GM10266 (cell line): ENCODE measurements at regions not wholly inside any gene's neighbourhood (a gene's known extent, or its start where the extent isn't known, plus 50 kb on each side); places are given as distances from the start of the nearest gene placed in this dataset.
"Not testable (repeated sequence)": the region's sequence is repeated elsewhere in the genome, so short reads cannot be mapped to it uniquely, and the experiment has no call there.

ENCODE experiments used
- DNase-seq: peaks from one replicate; pipeline ENCODE4 v3.0.0; 2012; ENCODE audit errors: extremely low spot score
- TF ChIP-seq, protein P1 (sequence below): IDR thresholded peaks from 2 replicates; pipeline ENCODE4 v1.5.1; 2012; ENCODE audit warnings: mild to moderate bottlenecking, low read depth; ENCODE audit not compliant: control insufficient read depth, insufficient read depth; ENCODE audit errors: missing control alignments

- TF ChIP-seq, protein P1, sequence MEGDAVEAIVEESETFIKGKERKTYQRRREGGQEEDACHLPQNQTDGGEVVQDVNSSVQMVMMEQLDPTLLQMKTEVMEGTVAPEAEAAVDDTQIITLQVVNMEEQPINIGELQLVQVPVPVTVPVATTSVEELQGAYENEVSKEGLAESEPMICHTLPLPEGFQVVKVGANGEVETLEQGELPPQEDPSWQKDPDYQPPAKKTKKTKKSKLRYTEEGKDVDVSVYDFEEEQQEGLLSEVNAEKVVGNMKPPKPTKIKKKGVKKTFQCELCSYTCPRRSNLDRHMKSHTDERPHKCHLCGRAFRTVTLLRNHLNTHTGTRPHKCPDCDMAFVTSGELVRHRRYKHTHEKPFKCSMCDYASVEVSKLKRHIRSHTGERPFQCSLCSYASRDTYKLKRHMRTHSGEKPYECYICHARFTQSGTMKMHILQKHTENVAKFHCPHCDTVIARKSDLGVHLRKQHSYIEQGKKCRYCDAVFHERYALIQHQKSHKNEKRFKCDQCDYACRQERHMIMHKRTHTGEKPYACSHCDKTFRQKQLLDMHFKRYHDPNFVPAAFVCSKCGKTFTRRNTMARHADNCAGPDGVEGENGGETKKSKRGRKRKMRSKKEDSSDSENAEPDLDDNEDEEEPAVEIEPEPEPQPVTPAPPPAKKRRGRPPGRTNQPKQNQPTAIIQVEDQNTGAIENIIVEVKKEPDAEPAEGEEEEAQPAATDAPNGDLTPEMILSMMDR, result no peak
- DNase-seq, result no peak
These were observed 87.6 kb upstream of the GRIN2B start for GRCh38 chr12:14068961-14069360.

DNA sequence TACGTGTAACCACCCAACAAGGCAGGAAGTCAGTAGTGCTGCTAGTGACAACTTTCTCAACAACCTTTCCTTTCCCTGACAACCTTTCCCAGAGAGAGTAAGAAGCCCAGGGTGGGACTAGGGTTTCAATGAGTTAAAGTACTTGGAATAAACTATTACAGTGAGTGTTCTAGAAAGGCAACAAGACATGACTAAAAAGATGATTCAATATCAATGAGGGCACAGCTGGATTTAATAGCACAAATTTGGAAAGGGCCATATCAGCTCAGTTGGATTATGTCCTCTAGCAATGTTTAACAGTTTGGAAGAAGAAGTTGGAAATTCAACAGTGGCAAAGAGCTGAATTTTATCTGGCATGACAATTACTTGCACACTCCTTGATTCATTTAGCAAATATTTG, 90.4 kb upstream of the GRIN2B start:
- TF ChIP-seq, protein P1, result no peak

GRCh38 chr12:14072987-14073386, 91.6 kb upstream of the GRIN2B start:
- no peak for DNase-seq
- TF ChIP-seq, protein P1, result no peak

More for the DNA sequence above, 90.4 kb upstream of the GRIN2B start:
- no peak for DNase-seq

DNA sequence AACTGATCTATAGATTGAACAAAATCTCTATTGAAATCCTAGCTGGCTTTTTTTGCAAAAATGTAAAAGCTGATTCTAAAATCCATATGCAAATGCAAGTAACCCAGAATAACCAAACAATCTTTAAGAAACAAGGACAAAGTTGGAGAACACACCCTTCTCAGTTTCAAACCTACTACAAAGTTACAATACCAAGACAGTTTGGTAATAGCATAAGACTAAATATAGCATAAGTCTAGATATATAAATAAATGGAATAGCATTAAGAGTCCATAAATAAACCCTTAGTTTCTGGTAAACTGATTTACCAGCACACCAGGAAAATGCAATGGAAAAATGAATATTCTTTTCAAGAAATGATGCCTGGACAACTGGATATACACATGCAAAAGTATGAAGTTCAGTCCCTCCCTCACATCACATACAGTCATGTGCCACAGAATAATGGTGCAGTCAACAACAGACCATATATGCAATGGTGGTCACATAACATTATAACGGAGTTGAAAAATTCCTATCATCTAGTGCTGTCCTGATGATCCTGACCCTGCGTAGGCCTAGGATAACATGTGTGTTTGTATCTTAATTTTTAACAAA, 94.5 kb upstream of the GRIN2B start:
- TF ChIP-seq, protein P1, result no peak
- no peak for DNase-seq

- TF ChIP-seq, protein P1, result no peak
- no peak for DNase-seq
These were observed 95.1 kb upstream of the GRIN2B start for GRCh38 chr12:14076538-14076937.

GRCh38 chr12:14086838-14087237, 105.4 kb upstream of the GRIN2B start:
- DNase-seq, result no peak
- TF ChIP-seq, protein P1, result no peak

DNA sequence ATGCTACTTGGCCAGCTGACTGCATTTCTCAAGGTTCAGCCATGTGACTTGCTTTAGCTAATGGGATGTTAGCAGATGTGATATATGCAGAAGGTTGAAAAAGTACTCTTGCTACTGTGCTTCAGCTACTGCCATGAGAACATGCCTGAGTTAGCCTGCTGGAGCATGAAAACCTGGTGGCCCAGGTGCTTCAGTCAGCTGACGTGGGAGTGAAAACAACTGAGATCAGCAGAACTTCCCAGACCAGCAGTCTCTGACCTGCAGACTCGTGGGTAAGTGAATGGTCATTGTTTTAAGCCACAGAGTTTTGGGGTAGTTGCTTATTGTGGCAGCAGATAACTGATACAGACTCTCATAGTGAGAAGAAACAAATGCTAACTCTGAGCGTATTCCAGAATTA, 118.6 kb upstream of the GRIN2B start:
- TF ChIP-seq, protein P1, result no peak
- DNase-seq, result no peak

- not testable (repeated sequence) for DNase-seq
These were observed 120.2 kb upstream of the GRIN2B start for GRCh38 chr12:14101556-14101955.
